A549 (cell line): ENCODE measurements at regions not wholly inside any gene's neighbourhood (a gene's known extent, or its start where the extent isn't known, plus 50 kb on each side); places are given as distances from the start of the nearest gene placed in this dataset.

Source experiments
- ATAC-seq, 2 experiments: fragments of 200-7000 bp in 1 of 2; fragments of >200 bp in 1 of 2; cut with Nextera tagmentation in 1 of 2; cut with Tn5 transposase in 1 of 2; 3 replicates each; pipeline versions ENCODE4 v1.8.0 to v1.9.1; 2018 to 2020; ENCODE audit warnings: mild to moderate bottlenecking in 1 of 2, moderate library complexity in 1 of 2
- CTCF ChIA-PET: fragments of 300-600 bp; sonication (Branson Sonifier 250); formaldehyde crosslinking; extraction: SDS; loops from one replicate; lab custom pipeline; 2021; ENCODE audit warnings: antibody characterized with exemption, inconsistent platforms; lab: Yijun Ruan, JAX
- POLR2A ChIA-PET: fragments of 350-600 bp; formaldehyde crosslinking; extraction: SDS; loops from one replicate; lab custom pipeline; 2021; ENCODE audit warnings: antibody characterized with exemption, inconsistent platforms; lab: Yijun Ruan, JAX
- DNase-seq, 2 experiments: peaks; one replicate each; pipeline versions ENCODE4 v3.0.0 to v3.0.0-alpha.2; 2011 to 2016; ENCODE audit warnings: low read depth in 1 of 2, low spot score in 1 of 2
- FAIRE-seq: peaks from 2 replicates; lab custom pipeline; 2011; peaks lifted over from hg19 to GRCh38; lab: Jason Lieb, UNC
- H3K27ac ChIP-seq, 2 experiments: fragments of >200 bp; sonication (Bioruptor Twin); formaldehyde crosslinking; 3 replicates each; pipeline ENCODE4 v1.5.1; 2016 to 2017
- H3K4me1 ChIP-seq: fragments of >200 bp; sonication (Bioruptor Twin); formaldehyde crosslinking; 3 replicates; pipeline ENCODE4 v1.6.1; 2016
- H3K4me2 ChIP-seq: fragments of >200 bp; sonication (Bioruptor Twin); formaldehyde crosslinking; 3 replicates; pipeline ENCODE4 v1.6.1; 2016
- H3K4me3 ChIP-seq: fragments of >200 bp; sonication (Bioruptor Twin); formaldehyde crosslinking; 3 replicates; pipeline ENCODE4 v1.5.1; 2016
- H3K9me3 ChIP-seq: fragments of >200 bp; sonication (Bioruptor Twin); formaldehyde crosslinking; 3 replicates; pipeline ENCODE4 v1.6.1; 2016
- BCL3 ChIP-seq: fragments of >200 bp; sonication (Bioruptor Twin); formaldehyde crosslinking; IDR thresholded peaks from 3 replicates; pipeline ENCODE4 v1.6.1; 2016
- CBX2 ChIP-seq: fragments of 200-600 bp; sonication (generic); IDR thresholded peaks from 2 replicates; pipeline ENCODE4 v1.6.1; 2016; ENCODE audit warnings: low read depth, mild to moderate bottlenecking, borderline replicate concordance
- CBX8 ChIP-seq: fragments of 200-600 bp; sonication (generic); IDR thresholded peaks from 2 replicates; pipeline ENCODE4 v1.6.1; 2016
- CHD4 ChIP-seq: fragments of 200-600 bp; sonication (generic); IDR thresholded peaks from 2 replicates; pipeline ENCODE4 v1.6.1; 2016; ENCODE audit warnings: antibody characterized with exemption, mild to moderate bottlenecking, borderline replicate concordance
- CTCF ChIP-seq: fragments of >200 bp; sonication (Bioruptor Twin); formaldehyde crosslinking; IDR thresholded peaks from 3 replicates; pipeline ENCODE4 v1.5.1; 2016
- FOSB ChIP-seq: fragments of 250-450 bp; sonication (Bioruptor Pico); IDR thresholded peaks from 2 replicates; pipeline ENCODE4 v1.5.0; 2020; ENCODE audit warnings: mild to moderate bottlenecking, moderate library complexity
- FOSL2 ChIP-seq, 2 experiments: fragments of 450-650 bp in 1 of 2; fragments of >200 bp in 1 of 2; sonication (Bioruptor Twin) in 1 of 2; formaldehyde crosslinking; IDR thresholded peaks; 2 replicates each; pipeline versions ENCODE4 v1.5.0 to v1.6.1; 2016 to 2020; ENCODE audit warnings: mild to moderate bottlenecking in 1 of 2, moderate library complexity in 1 of 2
- HEYL ChIP-seq: fragments of 250-450 bp; sonication (Bioruptor Pico); IDR thresholded peaks from 2 replicates; pipeline ENCODE4 v1.8.0; 2021; ENCODE audit warnings: mild to moderate bottlenecking, moderate library complexity
- HMGXB4 ChIP-seq: fragments of 250-450 bp; sonication (Bioruptor Pico); IDR thresholded peaks from 2 replicates; pipeline ENCODE4 v1.5.0; 2021; ENCODE audit warnings: mild to moderate bottlenecking, moderate library complexity, borderline replicate concordance
- HOXA7 ChIP-seq: fragments of 250-450 bp; sonication (Bioruptor Pico); IDR thresholded peaks from 2 replicates; pipeline ENCODE4 v1.5.0; 2020; ENCODE audit warnings: mild to moderate bottlenecking, moderate library complexity
- HOXB13 ChIP-seq: fragments of 250-450 bp; sonication (Bioruptor Pico); IDR thresholded peaks from 2 replicates; pipeline ENCODE4 v1.5.0; 2020; ENCODE audit warnings: low read depth, mild to moderate bottlenecking, moderate library complexity
- JUNB ChIP-seq: fragments of >200 bp; sonication (Bioruptor Twin); formaldehyde crosslinking; IDR thresholded peaks from 2 replicates; pipeline ENCODE4 v1.6.1; 2016
- MYC ChIP-seq: IDR thresholded peaks from 2 replicates; pipeline ENCODE4 v1.6.1; 2012; ENCODE audit warnings: mild to moderate bottlenecking, inconsistent platforms, low read length, improper control_type of control experiment, borderline replicate concordance
- NPAS2 ChIP-seq: fragments of 250-450 bp; sonication (Bioruptor Pico); IDR thresholded peaks from 2 replicates; pipeline ENCODE4 v1.8.0; 2022; ENCODE audit warnings: mild to moderate bottlenecking, moderate library complexity, borderline replicate concordance
- NR3C1 ChIP-seq: fragments of >200 bp; sonication (Bioruptor Twin); formaldehyde crosslinking; IDR thresholded peaks from 3 replicates; pipeline ENCODE4 v1.6.1; 2017
- PHF8 ChIP-seq: fragments of 200-600 bp; sonication (generic); IDR thresholded peaks from 2 replicates; pipeline ENCODE4 v1.6.1; 2016; ENCODE audit warnings: low read depth, mild to moderate bottlenecking, antibody characterized with exemption, moderate library complexity, borderline replicate concordance
- RAD21 ChIP-seq, 2 experiments: fragments of >200 bp in 1 of 2; sonication (Bioruptor Twin) in 1 of 2; formaldehyde crosslinking in 1 of 2; IDR thresholded peaks in 1 of 2; conservative IDR thresholded peaks in 1 of 2; 2 replicates in 1 of 2; 3 replicates in 1 of 2; pipeline ENCODE4 v1.6.1; 2012 to 2018; ENCODE audit warnings: inconsistent platforms in 1 of 2
- RARB ChIP-seq: fragments of 250-450 bp; sonication (Bioruptor Pico); IDR thresholded peaks from 2 replicates; pipeline ENCODE4 v1.8.0; 2021; ENCODE audit warnings: mild to moderate bottlenecking, moderate library complexity
- RFX5 ChIP-seq: fragments of 450-650 bp; IDR thresholded peaks from 2 replicates; pipeline ENCODE4 v1.7.1; 2014; ENCODE audit warnings: antibody characterized with exemption, mild to moderate bottlenecking, moderate library complexity
- SMC3 ChIP-seq: fragments of >200 bp; sonication (Bioruptor Twin); formaldehyde crosslinking; IDR thresholded peaks from 3 replicates; pipeline ENCODE4 v1.6.1; 2018; ENCODE audit warnings: inconsistent platforms
- SREBF2 ChIP-seq: fragments of 450-650 bp; IDR thresholded peaks from 2 replicates; pipeline ENCODE4 v1.6.1; 2014; ENCODE audit warnings: mild to moderate bottlenecking, moderate library complexity
- ZFP36 ChIP-seq: fragments of 450-650 bp; IDR thresholded peaks from 2 replicates; pipeline ENCODE4 v1.6.1; 2014; ENCODE audit warnings: borderline replicate concordance; ENCODE audit not compliant: partially characterized antibody
- ZSCAN20 ChIP-seq: fragments of 250-450 bp; sonication (Bioruptor Pico); IDR thresholded peaks from 2 replicates; pipeline ENCODE4 v1.8.0; 2022; ENCODE audit warnings: mild to moderate bottlenecking, moderate library complexity
- WGBS: methylation state at CpG from one replicate; pipeline ENCODE4 v1.1.6; 2017; ENCODE audit errors: missing lambda C conversion rate; 5-methylcytosine and 5-hydroxymethylcytosine counted together

DNA sequence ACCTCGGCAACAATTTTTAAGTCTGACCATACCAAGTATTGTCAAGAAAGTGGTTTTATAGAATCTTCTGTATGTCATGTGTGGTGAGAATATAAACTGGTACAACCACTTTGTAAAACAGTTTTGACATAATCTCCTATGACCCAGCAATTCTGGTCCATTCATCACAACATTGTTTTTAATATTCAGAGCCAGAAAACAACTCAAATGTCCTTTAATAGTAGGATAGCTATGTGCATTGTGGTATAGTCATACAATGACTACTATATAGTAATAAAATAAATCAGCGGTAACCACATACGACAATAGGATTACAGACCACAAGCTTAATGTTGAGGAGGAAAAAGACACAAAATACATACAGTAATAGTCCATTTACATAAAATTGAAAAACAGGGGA is 175.2 kb upstream of the SPATS2L start:
- Histone ChIP-seq H3K27ac (0 out of 6 replicates have a peak overlapping the region, but pooled peaks of 1 of the 2 experiments have one; percentile 1), H3K9me3 (no peaks in the 10 kb centered on the region), H3K4me1 (peaks cover 29% of the 10 kb centered on the region), H3K4me2 (peak overlapping the region; percentile 32; the same call in 2 of the 3 replicates), H3K4me3 (no peak overlapping the region)
- FAIRE-seq, result no peak
- no peak for ATAC-seq
- CTCF ChIA-PET, result interaction anchor here (1.0 kb wide), 1 partner anchor 341 kb away, joined by 3 read pairs; no protein-coding TSS in a partner anchor
- WGBS, result 86% methylated on average over 3 of the region's 3 CpGs
- POLR2A ChIA-PET, result no interaction called here
- no peak for DNase-seq
- TF ChIP-seq RFX5 (no peak), RAD21 (conservative IDR thresholded peaks at IDR 0.05 in 1 of 2, IDR thresholded peaks at IDR 0.05 in 1 of 2) (no peak), SMC3 (no peak), CBX8 (no peak), BCL3 (no peak), MYC (no peak), NR3C1 (no peak), JUNB (no peak), FOSL2 (IDR thresholded peaks at IDR 0.05) (no peak), FOSL2 (CRISPR knock-in tag; IDR thresholded peaks at IDR 0.05) (no peak)

DNA sequence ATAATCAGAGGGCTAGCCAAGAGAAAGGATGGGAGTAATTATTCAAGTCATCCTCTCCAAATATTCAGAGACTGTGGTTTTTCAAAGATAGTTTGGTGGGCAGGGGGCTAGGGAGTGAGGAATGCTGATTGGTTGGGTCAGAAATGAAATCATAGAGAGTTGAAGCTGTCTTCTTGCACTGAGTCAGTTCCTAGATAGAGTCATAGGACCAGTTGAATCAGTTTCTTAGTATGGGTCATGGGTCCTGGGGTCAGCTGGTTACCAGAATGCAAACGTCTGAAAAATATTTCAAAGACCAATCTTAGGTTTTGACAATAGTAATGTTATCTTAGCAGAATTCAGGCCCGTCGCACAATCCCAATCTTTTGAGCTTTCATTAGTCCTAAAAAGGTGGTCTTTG is 171.4 kb upstream of the SPATS2L start:
- ATAC-seq (no peak), FAIRE-seq (no peak), DNase-seq (no peak)
- Histone ChIP-seq H3K4me2 (no peak overlapping the region), H3K4me1 (peaks cover 15% of the 10 kb centered on the region), H3K4me3 (no peak overlapping the region), H3K9me3 (no peaks in the 10 kb centered on the region), H3K27ac (no peak overlapping the region)
- POLR2A ChIA-PET, result no interaction called here
- 78% methylated on average over 3 of the region's 3 CpGs for WGBS
- CTCF ChIA-PET, result interaction anchor here (1.1 kb wide), 1 partner anchor 10 kb away, joined by 3 read pairs; no protein-coding TSS in a partner anchor
- TF ChIP-seq CBX2 (no peak), RARB (CRISPR knock-in tag) (no peak), SREBF2 (no peak), HMGXB4 (CRISPR knock-in tag) (no peak), HOXB13 (CRISPR knock-in tag) (no peak), ZSCAN20 (no peak), PHF8 (no peak), FOSB (no peak), ZFP36 (no peak), CTCF (no peak), HEYL (CRISPR knock-in tag) (no peak), NPAS2 (no peak), HOXA7 (CRISPR knock-in tag) (no peak), CHD4 (no peak)
